B cell (primary cell): ENCODE measurements at regions not wholly inside any gene's neighbourhood (a gene's known extent, or its start where the extent isn't known, plus 50 kb on each side); places are given as distances from the start of the nearest gene placed in this dataset.

Experiments
- CTCF ChIP-seq: fragments of 200-600 bp; IDR thresholded peaks from one replicate; pipeline ENCODE4 v1.8.0; 2022; ENCODE audit warnings: antibody characterized with exemption, mild to moderate bottlenecking
- EZH2 ChIP-seq: IDR thresholded peaks from 2 replicates; pipeline ENCODE4 v1.6.1; 2012; ENCODE audit warnings: borderline replicate concordance, low read depth, mild to moderate bottlenecking, moderate library complexity, low read length; ENCODE audit not compliant: insufficient read depth, poor library complexity, severe bottlenecking

- TF ChIP-seq EZH2, result no peak
- no peak for TF ChIP-seq CTCF
Observed at GRCh38 chr12:85603556-85603955, 232.7 kb downstream of the RASSF9 start.
